Activated T-helper 2 cell treated with anti-CD3 and anti-CD28 coated beads, Interferon-gamma antibody, Interleukin-2, Interleukin-4, amounts not matched to agents 10 μg/mL and 5 μg/mL and 100 μg/mL, durations not matched to agents 14 hours and 24 hours and 36 hours (primary cell): ENCODE measurements at regions not wholly inside any gene's neighbourhood (a gene's known extent, or its start where the extent isn't known, plus 50 kb on each side); places are given as distances from the start of the nearest gene placed in this dataset.

Experiments used
- DNase-seq: peaks from one replicate; pipeline ENCODE4 v3.0.0; 2021; ENCODE audit warnings: low spot score
- H3K27ac Mint-ChIP-seq: one replicate; pipeline ENCODE4 v1.8.0; 2021; ENCODE audit warnings: mixed read lengths
- H3K27me3 Mint-ChIP-seq: one replicate; pipeline ENCODE4 v1.8.0; 2021; ENCODE audit warnings: low read depth, mixed read lengths
- H3K36me3 Mint-ChIP-seq: one replicate; pipeline ENCODE4 v1.8.0; 2021; ENCODE audit warnings: low read depth, mixed read lengths
- H3K4me1 Mint-ChIP-seq: one replicate; pipeline ENCODE4 v1.8.0; 2021; ENCODE audit warnings: low read depth, mixed read lengths
- H3K4me3 Mint-ChIP-seq: one replicate; pipeline ENCODE4 v1.8.0; 2021; ENCODE audit warnings: low read depth, mild to moderate bottlenecking, moderate library complexity, mixed read lengths
- H3K9me3 Mint-ChIP-seq: one replicate; pipeline ENCODE4 v1.8.0; 2021; ENCODE audit warnings: mixed read lengths
- intact Hi-C: fragments of 100-400 bp; cut with micrococcal nuclease; formaldehyde crosslinking; loops from one replicate; pipeline ENCODE4 v1.15.1; 2023

DNA sequence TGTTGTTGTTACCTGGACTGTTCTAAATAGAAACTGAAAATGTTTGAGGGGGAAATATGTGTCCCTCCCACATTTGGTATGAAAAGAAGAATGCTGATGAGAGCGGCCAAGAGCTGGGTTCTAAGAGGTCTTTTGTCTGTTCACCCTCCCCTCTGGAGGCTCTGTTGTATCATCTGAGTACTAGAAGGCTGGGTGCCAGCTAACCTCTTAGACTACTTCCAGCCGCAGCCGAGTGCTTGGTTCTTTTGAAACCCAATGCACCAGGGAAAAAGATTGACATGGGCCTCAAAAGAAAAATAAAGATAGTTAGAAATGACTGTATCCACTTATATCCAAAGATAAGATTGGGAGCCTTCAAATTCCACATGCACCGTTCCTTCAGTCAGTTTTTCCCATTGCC lies 255.9 kb downstream of the TXNL1 start:
- Mint-ChIP-seq H3K36me3 (no peaks in the 10 kb centered on the region), H3K4me1 (no peaks in the 10 kb centered on the region), H3K27me3 (no peaks in the 10 kb centered on the region), H3K9me3 (no peaks in the 10 kb centered on the region), H3K4me3 (no peak overlapping the region), H3K27ac (no peak overlapping the region)
- intact Hi-C loops = no loop called here
- DNase-seq = no peak

DNA sequence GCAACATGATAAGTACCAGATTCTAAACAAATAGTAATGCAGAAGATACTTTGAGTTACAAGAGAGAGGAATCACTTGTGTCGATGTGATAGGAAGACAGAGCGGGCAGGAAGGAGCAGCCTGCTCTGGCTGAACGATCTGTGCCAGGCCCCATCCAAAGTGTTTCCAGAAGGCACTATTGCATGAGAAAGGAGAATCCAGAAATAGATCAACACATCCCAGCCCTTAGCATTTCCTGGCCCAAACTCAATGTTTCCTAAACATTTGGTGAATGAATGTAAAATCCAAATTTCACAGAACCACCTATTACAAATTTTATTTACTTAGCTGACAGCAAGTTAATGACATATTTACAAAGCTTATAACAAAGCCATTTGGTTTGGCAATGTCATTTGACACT lies 257.2 kb downstream of the TXNL1 start:
- H3K36me3 Mint-ChIP-seq = no peaks in the 10 kb centered on the region
- no peaks in the 10 kb centered on the region for H3K9me3 Mint-ChIP-seq
- no peak for DNase-seq
- no peaks in the 10 kb centered on the region for H3K4me1 Mint-ChIP-seq
- no peaks in the 10 kb centered on the region for H3K27me3 Mint-ChIP-seq
- intact Hi-C loops = no loop called here
- H3K27ac Mint-ChIP-seq = no peak overlapping the region
- no peak overlapping the region for H3K4me3 Mint-ChIP-seq

DNA sequence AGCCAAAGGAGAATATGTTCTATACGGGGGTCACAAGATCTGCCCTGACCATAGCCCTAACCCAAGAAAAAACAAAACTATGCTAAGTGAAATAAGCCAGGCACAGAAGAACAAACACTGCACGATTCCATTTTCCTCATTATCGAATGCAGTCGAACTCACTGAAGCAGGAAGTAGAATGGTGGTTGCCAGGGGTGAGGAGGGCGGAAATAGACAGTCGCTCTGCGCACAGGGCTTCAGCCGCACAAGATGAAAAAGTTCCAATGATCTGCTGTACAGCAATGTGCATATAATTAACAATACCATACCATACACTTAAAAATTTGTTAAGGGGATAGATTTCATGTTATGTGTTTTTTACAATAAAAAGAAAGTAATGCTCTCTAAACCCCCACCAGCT lies 257.7 kb downstream of the TXNL1 start:
- Mint-ChIP-seq H3K27ac (no peak overlapping the region), H3K36me3 (no peaks in the 10 kb centered on the region), H3K4me3 (no peak overlapping the region), H3K4me1 (no peaks in the 10 kb centered on the region), H3K9me3 (no peaks in the 10 kb centered on the region), H3K27me3 (no peaks in the 10 kb centered on the region)
- no peak for DNase-seq
- intact Hi-C loops = no loop called here

DNA sequence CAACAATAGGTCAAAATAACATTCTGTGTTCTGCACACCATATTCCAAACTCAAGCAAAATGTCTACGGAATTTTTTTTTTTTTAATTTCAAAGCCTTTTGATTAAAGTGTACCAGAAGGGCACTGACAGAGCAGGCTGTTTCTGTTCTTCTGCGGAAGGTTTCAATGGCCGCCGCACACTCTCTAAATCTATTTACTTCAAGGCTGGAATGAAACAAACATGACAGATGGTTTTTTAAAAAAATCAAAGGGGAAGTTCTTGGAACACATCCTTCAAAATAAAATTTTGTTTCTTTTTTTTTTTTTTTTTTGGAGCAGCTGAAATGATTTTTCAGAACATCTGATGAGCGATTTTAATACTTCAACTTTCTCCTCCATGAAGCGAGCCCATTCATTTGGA lies 259.1 kb downstream of the TXNL1 start:
- intact Hi-C loops = no loop called here
- Mint-ChIP-seq H3K9me3 (no peaks in the 10 kb centered on the region), H3K27ac (no peak overlapping the region), H3K4me3 (no peak overlapping the region), H3K27me3 (no peaks in the 10 kb centered on the region), H3K36me3 (no peaks in the 10 kb centered on the region), H3K4me1 (no peaks in the 10 kb centered on the region)
- no peak for DNase-seq

DNA sequence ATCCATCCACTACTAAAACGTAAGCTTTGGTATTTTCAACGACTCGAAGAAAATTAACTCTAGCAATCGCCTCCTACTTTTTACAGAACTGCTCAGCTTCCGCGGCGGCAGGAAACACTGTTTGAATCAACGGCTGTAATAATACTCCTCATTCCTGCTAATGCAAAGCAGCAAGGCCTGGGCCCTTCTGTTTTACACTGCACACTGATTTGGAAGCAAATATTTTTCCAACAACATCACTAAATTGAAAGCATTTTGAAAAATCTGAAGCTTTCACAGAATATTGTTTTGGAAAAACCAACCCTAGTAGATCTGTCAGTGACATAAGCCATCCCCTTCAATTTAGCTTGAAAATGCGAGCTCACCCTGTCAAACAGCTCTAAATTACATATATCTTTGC lies 261.2 kb downstream of the TXNL1 start:
- Mint-ChIP-seq H3K4me3 (no peak overlapping the region), H3K27me3 (no peaks in the 10 kb centered on the region), H3K36me3 (no peaks in the 10 kb centered on the region), H3K9me3 (no peaks in the 10 kb centered on the region), H3K4me1 (no peaks in the 10 kb centered on the region), H3K27ac (no peak overlapping the region)
- intact Hi-C loops = no loop called here
- no peak for DNase-seq

DNA sequence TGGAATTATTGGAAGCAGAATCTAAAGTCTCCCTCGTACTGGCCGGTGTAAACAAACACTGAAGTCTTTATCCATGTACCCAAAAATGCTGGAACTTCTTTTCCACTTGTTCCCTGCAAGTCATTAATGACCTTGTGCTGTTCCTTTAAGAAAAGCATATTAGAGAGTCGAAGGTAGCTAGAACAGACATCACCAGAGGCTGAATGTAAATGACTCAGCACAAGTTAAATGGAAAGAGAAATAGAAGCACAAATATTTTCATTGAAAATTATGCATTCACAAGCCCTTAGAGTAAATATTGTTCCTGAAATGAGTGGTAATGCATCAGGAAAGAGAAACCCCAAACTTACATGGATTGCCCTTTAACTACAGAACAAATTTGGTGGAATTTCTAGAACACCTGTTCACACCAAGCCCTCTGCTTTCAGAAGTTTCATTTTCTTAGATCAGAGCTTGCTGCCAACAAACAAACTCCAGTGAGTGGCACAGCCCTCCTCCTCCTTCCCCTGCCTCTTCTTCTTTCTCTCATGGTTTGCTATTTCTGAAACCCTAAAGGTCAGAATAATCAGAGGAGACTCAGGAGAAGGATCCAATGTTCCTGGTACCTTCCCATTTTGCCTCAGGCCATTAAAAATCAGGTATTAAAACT lies 264.3 kb downstream of the TXNL1 start:
- Mint-ChIP-seq H3K4me3 (no peak overlapping the region), H3K27me3 (no peaks in the 10 kb centered on the region), H3K9me3 (no peaks in the 10 kb centered on the region), H3K36me3 (no peaks in the 10 kb centered on the region), H3K27ac (no peak overlapping the region), H3K4me1 (no peaks in the 10 kb centered on the region)
- intact Hi-C loops = no loop called here
- no peak for DNase-seq

DNA sequence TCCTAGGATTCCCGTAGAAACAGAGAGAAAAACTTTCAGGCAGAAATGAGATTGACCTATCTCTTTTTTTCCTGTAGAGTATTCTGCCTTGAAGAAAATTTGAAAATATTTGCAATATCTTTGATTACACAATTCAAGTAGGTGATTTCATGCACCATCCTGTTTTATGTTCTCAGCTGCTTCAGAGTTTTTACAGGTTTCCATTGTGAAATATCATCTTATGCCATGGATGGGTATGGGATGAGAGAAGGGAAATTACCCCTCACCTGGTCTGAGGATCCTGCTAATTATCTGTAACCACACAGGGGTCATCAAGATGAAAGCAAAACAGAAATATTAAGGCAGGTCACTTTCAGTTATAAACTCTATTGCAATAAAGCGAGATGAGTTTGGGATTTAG lies 264.8 kb downstream of the TXNL1 start:
- no peak for DNase-seq
- H3K36me3 Mint-ChIP-seq = no peaks in the 10 kb centered on the region
- no peaks in the 10 kb centered on the region for H3K27me3 Mint-ChIP-seq
- H3K4me3 Mint-ChIP-seq = no peak overlapping the region
- H3K9me3 Mint-ChIP-seq = no peaks in the 10 kb centered on the region
- no peaks in the 10 kb centered on the region for H3K4me1 Mint-ChIP-seq
- H3K27ac Mint-ChIP-seq = no peak overlapping the region
- intact Hi-C loops = no loop called here

DNA sequence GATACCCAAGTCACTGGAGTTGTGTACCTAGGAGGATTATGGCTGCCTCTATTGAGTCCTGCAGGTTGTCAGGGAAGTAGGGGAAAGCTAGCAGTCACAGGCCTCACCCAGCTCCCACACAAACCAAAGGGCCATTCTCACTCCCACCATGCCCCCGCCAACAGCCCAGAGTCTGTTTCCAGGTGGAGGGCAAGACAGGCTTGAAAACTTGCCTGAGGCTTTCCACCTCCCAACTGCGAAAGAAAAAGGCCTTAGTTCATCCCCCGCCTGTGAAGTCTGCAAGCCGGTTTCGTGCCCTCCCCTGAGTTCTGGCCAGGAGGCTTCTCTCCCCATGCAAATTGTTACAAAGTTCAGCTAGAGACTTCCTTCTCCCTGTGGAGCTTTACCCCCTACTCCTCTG lies 270.3 kb downstream of the TXNL1 start:
- no peaks in the 10 kb centered on the region for H3K4me1 Mint-ChIP-seq
- no peak for DNase-seq
- no peaks in the 10 kb centered on the region for H3K27me3 Mint-ChIP-seq
- no peaks in the 10 kb centered on the region for H3K36me3 Mint-ChIP-seq
- intact Hi-C loops = no loop called here
- no peak overlapping the region for H3K4me3 Mint-ChIP-seq
- no peaks in the 10 kb centered on the region for H3K9me3 Mint-ChIP-seq
- H3K27ac Mint-ChIP-seq = no peak overlapping the region

DNA sequence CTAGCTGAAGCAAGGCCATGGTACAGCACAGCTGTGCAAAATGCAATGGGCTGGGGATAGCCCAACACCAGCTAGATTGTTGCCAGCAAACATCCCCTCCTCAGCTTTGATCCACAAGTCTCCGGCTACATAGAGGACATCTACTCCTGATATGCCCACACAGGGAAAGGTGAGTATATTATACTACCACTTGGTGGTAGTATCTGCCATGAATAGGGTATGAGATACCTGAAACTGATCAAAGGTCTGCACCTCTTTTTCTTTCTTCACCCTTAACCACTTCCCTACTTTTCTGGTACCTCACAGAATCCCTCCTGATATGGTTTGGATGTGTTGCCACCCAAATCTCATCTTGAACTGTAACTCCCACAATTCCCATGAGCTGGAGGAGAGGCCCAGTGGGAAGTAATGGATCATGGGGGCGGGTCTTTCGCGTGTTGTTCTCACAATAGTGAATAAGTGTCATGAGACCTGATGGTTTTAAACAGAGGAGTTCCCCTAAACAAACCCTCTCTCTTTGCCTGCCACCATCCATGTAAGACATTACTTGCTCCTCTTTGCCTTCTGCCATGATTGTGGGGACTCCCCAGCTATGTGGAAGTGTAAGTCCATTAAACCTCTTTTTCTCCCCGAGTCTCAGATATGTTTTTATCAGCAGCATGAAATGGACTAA lies 279.6 kb downstream of the TXNL1 start:
- H3K27me3 Mint-ChIP-seq = no peaks in the 10 kb centered on the region
- H3K9me3 Mint-ChIP-seq = peaks cover 12% of the 10 kb centered on the region
- H3K36me3 Mint-ChIP-seq = no peaks in the 10 kb centered on the region
- DNase-seq = no peak
- no peak overlapping the region for H3K4me3 Mint-ChIP-seq
- no peak overlapping the region for H3K27ac Mint-ChIP-seq
- intact Hi-C loops = no loop called here
- H3K4me1 Mint-ChIP-seq = no peaks in the 10 kb centered on the region

DNA sequence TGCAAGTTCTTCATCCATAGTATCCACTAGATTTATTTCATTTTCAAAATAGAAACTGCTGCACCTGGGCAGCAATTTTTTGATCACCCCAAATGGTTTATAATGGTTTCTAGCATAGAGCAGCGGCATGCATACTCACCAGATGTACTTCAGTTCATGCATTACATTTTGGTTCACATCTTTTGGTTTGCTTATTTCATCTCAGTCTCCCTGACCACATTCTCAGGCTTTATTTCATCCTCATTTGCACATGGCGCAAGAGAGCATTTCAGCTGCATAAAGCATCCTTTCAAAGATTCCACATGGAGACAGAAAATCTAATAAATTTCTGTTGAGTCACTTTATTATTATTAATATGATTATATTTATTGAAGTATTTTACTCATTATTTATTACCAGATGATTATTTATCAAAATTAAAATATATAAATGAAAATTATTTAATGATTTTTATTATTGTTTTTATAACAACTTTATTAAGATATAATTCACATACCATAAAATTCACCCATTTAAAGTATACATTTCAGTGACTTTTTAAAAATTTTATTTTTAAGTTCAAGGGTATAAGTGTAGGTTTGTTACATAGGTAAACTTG lies 284.6 kb downstream of the TXNL1 start:
- H3K4me1 Mint-ChIP-seq = no peaks in the 10 kb centered on the region
- no peak overlapping the region for H3K27ac Mint-ChIP-seq
- H3K36me3 Mint-ChIP-seq = no peaks in the 10 kb centered on the region
- H3K4me3 Mint-ChIP-seq = no peak overlapping the region
- no peaks in the 10 kb centered on the region for H3K27me3 Mint-ChIP-seq
- H3K9me3 Mint-ChIP-seq = no peaks in the 10 kb centered on the region
- intact Hi-C loops = no loop called here
- no peak for DNase-seq

DNA sequence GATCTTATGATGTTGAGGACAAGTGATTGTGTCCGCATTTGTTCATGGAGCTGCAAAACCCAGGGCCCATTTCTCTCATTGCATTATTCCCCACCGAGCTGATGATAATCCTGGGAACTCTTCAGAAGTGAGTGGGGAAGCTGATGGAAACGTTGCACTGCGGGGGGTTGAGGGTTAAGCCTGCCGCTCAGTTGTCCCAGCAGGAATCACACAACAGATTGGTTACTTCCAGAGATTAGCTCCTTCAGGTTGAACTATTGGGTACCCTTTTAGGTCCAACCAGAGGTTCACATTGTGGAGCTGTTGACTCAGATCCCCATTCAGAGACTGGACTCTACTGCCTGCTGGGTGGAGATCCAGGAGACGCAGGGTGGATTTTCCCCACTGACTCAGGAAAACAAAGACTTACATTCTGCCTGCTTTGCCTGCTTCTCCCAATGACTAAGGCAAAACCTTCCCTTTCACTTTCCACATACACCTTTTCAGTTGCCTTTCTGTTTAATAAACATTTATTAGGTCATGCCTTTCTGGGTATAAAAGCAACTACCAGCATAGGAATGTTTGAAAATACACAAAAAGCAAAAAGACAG lies 286.4 kb downstream of the TXNL1 start:
- Mint-ChIP-seq H3K27me3 (no peaks in the 10 kb centered on the region), H3K36me3 (no peaks in the 10 kb centered on the region), H3K4me3 (no peak overlapping the region), H3K9me3 (no peaks in the 10 kb centered on the region), H3K4me1 (no peaks in the 10 kb centered on the region), H3K27ac (no peak overlapping the region)
- DNase-seq = no peak
- intact Hi-C loops = no loop called here

DNA sequence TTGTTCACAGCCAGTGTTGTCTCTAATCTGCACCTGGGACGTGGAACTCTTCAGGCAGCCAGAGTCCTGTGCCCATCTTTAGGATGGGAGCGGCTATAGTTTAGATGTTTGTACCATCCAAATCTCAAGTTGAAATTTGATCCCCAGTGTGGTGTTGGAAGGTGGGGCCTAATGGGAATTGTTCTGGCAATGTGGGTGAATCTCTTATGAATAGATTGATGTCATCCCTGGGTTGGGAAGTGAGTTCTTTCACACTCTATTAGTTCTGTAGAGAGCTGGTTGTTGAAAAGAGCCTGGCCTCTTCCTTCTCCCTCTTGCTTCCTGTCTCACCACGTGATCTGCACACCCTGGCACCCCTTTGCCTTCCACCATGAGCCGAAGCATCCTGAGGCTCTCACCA lies 300.9 kb downstream of the TXNL1 start:
- intact Hi-C loops = no loop called here
- no peak for DNase-seq
- Mint-ChIP-seq H3K27ac (no peak overlapping the region), H3K9me3 (no peaks in the 10 kb centered on the region), H3K4me1 (no peaks in the 10 kb centered on the region), H3K4me3 (no peak overlapping the region), H3K36me3 (no peaks in the 10 kb centered on the region), H3K27me3 (no peaks in the 10 kb centered on the region)

DNA sequence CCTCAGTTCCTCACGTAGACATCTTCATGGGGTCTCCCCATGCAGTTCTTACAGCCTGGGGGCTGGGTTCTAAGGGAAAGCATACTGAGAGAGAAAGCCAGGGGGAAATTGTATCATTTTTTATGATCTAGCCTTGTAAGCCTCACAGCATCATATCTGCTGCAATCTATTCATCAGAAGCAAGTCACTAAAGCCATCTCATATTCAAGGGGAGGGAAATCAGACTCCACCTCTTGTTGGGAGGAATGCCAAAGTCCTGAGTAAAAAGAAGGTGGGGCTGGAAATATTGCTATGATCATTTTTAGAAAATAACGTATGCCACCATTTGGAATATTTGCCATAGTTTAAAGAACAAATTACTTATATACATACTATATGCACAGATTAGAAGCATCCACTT lies 304.6 kb downstream of the TXNL1 start:
- no peak overlapping the region for H3K27ac Mint-ChIP-seq
- no peaks in the 10 kb centered on the region for H3K4me1 Mint-ChIP-seq
- H3K9me3 Mint-ChIP-seq = no peaks in the 10 kb centered on the region
- no peak overlapping the region for H3K4me3 Mint-ChIP-seq
- no peaks in the 10 kb centered on the region for H3K36me3 Mint-ChIP-seq
- no peaks in the 10 kb centered on the region for H3K27me3 Mint-ChIP-seq
- intact Hi-C loops = no loop called here
- no peak for DNase-seq
